ENCODE measurements at regions not wholly inside any gene's neighbourhood (a gene's known extent, or its start where the extent isn't known, plus 50 kb on each side); places are given as distances from the start of the nearest gene placed in this dataset.

DNA sequence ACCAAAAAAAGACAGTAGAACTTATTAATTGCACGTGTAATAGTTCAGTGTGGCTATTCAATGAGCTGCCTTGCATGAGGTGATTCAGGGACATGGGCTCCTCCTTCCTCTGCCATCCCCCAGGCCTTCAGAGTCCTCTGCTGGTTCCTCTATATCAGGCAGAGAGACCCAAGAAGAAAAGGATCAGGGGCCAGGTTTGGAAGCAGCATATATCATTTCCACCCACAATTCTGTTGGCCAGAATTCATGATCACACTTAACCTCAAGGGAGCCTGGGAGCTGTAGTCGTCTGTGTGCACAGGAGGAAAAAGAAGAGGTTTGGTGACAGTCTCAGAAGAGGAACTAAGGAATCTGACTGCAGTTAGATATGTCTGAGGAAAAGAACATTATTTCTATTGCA is 114.0 kb upstream of the GLS start:
- TF ChIP-seq, protein P1, sequence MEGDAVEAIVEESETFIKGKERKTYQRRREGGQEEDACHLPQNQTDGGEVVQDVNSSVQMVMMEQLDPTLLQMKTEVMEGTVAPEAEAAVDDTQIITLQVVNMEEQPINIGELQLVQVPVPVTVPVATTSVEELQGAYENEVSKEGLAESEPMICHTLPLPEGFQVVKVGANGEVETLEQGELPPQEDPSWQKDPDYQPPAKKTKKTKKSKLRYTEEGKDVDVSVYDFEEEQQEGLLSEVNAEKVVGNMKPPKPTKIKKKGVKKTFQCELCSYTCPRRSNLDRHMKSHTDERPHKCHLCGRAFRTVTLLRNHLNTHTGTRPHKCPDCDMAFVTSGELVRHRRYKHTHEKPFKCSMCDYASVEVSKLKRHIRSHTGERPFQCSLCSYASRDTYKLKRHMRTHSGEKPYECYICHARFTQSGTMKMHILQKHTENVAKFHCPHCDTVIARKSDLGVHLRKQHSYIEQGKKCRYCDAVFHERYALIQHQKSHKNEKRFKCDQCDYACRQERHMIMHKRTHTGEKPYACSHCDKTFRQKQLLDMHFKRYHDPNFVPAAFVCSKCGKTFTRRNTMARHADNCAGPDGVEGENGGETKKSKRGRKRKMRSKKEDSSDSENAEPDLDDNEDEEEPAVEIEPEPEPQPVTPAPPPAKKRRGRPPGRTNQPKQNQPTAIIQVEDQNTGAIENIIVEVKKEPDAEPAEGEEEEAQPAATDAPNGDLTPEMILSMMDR (IDR thresholded peaks at IDR 0.05) = no peak
- no peak for TF ChIP-seq POLR2A (IDR thresholded peaks at IDR 0.05)
